ENCODE measurements at regions not wholly inside any gene's neighbourhood (a gene's known extent, or its start where the extent isn't known, plus 50 kb on each side); places are given as distances from the start of the nearest gene placed in this dataset.

DNA sequence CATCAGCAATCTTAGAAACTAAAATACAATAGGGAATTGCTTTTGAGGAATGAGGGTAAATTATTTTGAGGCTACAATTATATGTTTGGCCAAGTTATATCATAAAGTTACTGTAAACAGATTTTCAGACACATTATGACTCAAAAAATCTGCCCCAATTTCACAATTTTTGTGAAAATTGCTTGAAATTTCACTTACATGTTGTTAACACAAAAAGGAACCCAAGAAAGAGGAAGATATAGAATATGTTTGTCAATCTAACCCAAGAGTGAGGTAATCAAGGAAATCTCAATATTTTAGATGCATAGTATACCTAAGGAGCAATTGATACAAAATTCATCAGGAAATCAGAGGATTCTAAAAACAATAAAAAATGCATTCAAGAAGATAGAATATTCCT, 73.9 kb upstream of the FNDC3A start:
- no peak for DNase-seq (ENCODE audit: low read depth)
- TF ChIP-seq, protein P1, sequence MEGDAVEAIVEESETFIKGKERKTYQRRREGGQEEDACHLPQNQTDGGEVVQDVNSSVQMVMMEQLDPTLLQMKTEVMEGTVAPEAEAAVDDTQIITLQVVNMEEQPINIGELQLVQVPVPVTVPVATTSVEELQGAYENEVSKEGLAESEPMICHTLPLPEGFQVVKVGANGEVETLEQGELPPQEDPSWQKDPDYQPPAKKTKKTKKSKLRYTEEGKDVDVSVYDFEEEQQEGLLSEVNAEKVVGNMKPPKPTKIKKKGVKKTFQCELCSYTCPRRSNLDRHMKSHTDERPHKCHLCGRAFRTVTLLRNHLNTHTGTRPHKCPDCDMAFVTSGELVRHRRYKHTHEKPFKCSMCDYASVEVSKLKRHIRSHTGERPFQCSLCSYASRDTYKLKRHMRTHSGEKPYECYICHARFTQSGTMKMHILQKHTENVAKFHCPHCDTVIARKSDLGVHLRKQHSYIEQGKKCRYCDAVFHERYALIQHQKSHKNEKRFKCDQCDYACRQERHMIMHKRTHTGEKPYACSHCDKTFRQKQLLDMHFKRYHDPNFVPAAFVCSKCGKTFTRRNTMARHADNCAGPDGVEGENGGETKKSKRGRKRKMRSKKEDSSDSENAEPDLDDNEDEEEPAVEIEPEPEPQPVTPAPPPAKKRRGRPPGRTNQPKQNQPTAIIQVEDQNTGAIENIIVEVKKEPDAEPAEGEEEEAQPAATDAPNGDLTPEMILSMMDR (conservative IDR thresholded peaks at IDR 0.05; ENCODE audit: control insufficient read depth, insufficient read depth, low read depth, low read length), result no peak
- no peak overlapping the region for H3K4me3 ChIP-seq (ENCODE audit: control insufficient read depth, low read depth, low read length)

DNA sequence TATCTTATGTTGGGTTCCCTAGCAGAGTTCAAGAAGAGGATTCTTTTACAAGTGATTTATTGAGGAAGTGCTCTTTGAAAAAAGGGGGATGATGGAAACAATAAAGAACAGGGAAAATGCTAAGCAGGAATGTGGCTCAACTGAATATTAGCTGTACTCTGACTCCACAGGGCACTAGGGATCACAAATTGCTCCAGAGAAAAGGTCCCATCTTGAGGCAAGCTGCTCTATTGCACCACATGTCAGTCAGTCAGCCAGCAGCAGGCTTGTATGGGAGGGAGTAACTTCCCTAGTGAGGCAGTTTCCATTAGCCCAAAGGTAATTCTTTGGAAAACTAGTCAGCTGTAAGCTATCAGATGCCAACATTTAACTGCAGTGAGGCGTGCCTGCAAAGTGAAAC, 73.3 kb upstream of the FNDC3A start:
- TF ChIP-seq, protein P1 (conservative IDR thresholded peaks at IDR 0.05; ENCODE audit: control insufficient read depth, insufficient read depth, low read depth, low read length), result no peak
- peak; percentile 77 for DNase-seq (ENCODE audit: low read depth)
- no peak overlapping the region for H3K4me3 ChIP-seq (ENCODE audit: control insufficient read depth, low read depth, low read length)

DNA sequence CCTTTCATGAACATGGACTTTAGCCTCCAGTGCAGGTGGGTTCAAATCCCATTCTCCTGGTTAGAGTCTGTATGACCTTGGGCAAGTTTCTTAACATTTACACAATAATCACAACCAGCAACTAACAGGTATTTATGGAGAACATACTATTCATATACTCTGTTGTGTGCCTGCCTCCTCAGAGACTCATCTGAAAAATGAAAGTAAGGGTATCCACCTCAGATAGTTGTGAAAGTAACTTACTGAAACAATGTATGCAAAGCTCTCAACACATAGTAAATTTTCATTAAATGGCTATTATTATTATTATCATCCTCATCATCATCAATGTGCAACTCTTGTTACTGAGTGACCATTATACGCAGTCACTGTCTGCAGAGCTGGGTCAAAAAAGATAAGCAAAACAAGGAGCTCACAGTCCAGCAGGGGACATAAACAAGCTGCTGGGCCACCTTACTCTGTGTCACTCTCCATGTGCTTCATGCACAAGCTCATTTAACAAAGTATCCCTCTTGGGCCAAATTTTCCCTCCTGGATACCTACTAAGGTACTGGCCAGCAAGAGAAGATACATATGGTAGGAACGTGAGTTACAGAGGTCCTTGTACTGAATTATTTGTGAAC, 70.9 kb upstream of the FNDC3A start:
- no peak for DNase-seq (ENCODE audit: low read depth)
- no peak overlapping the region for H3K4me3 ChIP-seq (ENCODE audit: control insufficient read depth, low read depth, low read length)
- TF ChIP-seq, protein P1 (conservative IDR thresholded peaks at IDR 0.05; ENCODE audit: control insufficient read depth, insufficient read depth, low read depth, low read length), result no peak

DNA sequence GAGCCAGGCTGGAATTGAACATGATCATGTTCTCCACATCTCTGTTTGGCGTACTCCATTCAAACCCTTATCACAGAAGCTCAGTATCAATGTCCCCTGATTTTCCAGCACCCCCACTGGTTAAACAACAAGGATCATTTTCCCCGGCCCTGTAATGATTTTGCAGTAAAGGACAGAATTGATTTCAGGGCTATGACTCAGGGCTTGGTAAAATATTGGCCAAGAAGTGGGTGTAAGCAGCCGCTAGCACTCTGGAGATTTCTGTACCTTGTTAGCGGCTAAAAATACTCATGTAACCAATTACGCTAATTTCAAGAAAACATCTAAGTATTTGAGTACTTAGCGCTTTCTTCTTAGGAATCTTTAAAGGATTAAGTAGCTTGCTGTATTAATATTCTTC, 69.5 kb upstream of the FNDC3A start:
- DNase-seq (ENCODE audit: low read depth), result peak; percentile 62
- TF ChIP-seq, protein P1 (conservative IDR thresholded peaks at IDR 0.05; ENCODE audit: control insufficient read depth, insufficient read depth, low read depth, low read length), result no peak
- no peak overlapping the region for H3K4me3 ChIP-seq (ENCODE audit: control insufficient read depth, low read depth, low read length)

DNA sequence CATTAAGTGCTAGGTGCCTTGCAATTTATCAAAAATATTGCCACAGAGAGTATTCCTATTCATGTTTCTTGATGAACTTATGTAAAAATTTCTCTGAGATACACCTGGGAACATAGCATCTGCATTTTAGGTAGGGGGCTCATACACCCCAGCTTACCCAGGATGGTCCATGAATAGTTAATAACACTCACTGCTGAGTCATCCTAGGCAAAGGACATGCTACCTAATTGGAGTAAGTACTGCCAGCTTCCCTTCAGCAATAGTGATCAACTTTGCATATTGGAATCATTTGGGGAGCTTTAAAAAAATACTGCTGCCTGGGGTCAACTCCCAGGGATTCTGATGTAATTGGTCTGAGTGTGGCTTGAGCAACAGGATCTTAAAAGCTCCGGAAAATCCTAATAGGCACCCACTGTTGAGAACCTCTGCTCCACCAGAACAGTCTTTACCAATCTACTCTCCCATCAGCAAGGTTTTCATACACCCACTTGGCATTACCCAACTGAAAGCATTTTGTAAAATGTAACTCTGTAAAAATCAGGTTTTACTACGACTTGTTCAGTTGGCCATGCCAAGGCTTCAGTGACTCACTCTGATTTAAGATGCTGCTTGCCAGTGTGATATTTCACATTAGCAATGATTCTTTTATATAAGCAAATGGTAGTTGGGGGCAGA, 67.2 kb upstream of the FNDC3A start:
- TF ChIP-seq, protein P1 (conservative IDR thresholded peaks at IDR 0.05; ENCODE audit: control insufficient read depth, insufficient read depth, low read depth, low read length), result no peak
- DNase-seq (ENCODE audit: low read depth), result peak; percentile 84
- no peak overlapping the region for H3K4me3 ChIP-seq (ENCODE audit: control insufficient read depth, low read depth, low read length)

DNA sequence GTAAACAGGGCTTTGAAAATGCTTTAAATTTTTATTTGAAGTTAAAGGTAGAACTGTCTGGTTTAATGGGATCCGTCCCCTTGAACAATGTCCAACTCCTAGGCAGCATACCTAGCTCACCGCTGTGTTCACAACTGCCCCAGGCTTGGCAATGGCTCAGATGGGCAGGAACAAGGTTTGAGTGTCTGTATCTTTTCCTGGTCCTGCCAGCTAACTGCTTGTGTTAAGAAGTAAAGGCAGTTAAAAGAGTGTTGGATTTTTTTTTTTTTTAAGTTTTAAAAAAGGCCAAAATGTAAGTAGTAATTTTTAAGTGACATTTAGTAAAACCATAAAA, 66.7 kb upstream of the FNDC3A start:
- TF ChIP-seq, protein P1 (conservative IDR thresholded peaks at IDR 0.05; ENCODE audit: control insufficient read depth, insufficient read depth, low read depth, low read length), result no peak
- no peak for DNase-seq (ENCODE audit: low read depth)
- no peak overlapping the region for H3K4me3 ChIP-seq (ENCODE audit: control insufficient read depth, low read depth, low read length)

Data from fibroblast of mammary gland (primary cell).